ENCODE measurements at regions not wholly inside any gene's neighbourhood (a gene's known extent, or its start where the extent isn't known, plus 50 kb on each side); places are given as distances from the start of the nearest gene placed in this dataset.

DNA sequence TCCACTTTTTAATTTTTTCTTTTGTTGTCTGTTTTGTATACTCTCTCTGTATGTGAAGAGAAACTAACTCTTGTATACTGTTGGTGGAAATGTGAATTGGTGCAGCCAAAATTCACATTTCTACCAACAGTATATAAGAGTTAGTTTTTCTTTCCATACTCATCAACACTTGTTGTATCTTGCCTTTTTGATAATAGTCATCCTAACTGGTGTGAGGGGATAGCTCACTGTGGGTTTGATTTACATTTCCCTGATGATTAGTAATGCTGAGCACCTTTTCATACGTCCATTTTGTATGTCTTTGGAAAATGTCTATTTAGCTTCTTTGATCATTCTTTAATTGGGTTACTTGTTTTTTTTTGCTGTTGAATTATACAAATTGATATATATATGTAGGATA lies 375.5 kb upstream of the IGFBP3 start:
- no peak for TF ChIP-seq HDGF (IDR thresholded peaks at IDR 0.05; ENCODE audit: borderline replicate concordance)
- no peak for TF ChIP-seq CTBP1 (IDR thresholded peaks at IDR 0.05; ENCODE audit: borderline replicate concordance)
- TF ChIP-seq, protein P1, sequence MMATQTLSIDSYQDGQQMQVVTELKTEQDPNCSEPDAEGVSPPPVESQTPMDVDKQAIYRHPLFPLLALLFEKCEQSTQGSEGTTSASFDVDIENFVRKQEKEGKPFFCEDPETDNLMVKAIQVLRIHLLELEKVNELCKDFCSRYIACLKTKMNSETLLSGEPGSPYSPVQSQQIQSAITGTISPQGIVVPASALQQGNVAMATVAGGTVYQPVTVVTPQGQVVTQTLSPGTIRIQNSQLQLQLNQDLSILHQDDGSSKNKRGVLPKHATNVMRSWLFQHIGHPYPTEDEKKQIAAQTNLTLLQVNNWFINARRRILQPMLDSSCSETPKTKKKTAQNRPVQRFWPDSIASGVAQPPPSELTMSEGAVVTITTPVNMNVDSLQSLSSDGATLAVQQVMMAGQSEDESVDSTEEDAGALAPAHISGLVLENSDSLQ (IDR thresholded peaks at IDR 0.05): no peak
- no peak for TF ChIP-seq FOXA1 (IDR thresholded peaks at IDR 0.05)

Data from HEK293T (cell line).